Naive B cell (primary cell): ENCODE measurements at regions not wholly inside any gene's neighbourhood (a gene's known extent, or its start where the extent isn't known, plus 50 kb on each side); places are given as distances from the start of the nearest gene placed in this dataset.

Source experiments
- ATAC-seq, 2 donors: fragments of 150-1000 bp; cut with Tn5 transposase; 2 replicates each; pipeline ENCODE4 v1.10.0; 2021; ENCODE audit warnings: low read depth in 2 of 2, mild to moderate bottlenecking in 2 of 2, moderate library complexity in 2 of 2
- DNase-seq: peaks from one replicate; pipeline ENCODE4 v3.0.0; 2022
- H3K27ac Mint-ChIP-seq, 6 donors: one replicate each; pipeline ENCODE4 v1.8.0; 2020 to 2022; ENCODE audit warnings: mild to moderate bottlenecking in 6 of 6, mixed read lengths in 6 of 6, moderate library complexity in 5 of 6, inconsistent platforms in 2 of 6
- H3K27me3 Mint-ChIP-seq, 3 donors: one replicate each; pipeline ENCODE4 v1.8.0; 2021 to 2022; ENCODE audit warnings: mixed read lengths in 3 of 3, mild to moderate bottlenecking in 1 of 3
- H3K36me3 Mint-ChIP-seq, 2 donors: one replicate each; pipeline ENCODE4 v1.8.0; 2020 to 2022; ENCODE audit warnings: mixed read lengths in 2 of 2, inconsistent platforms in 1 of 2, mild to moderate bottlenecking in 1 of 2
- H3K4me1 Mint-ChIP-seq, 3 donors: one replicate each; pipeline ENCODE4 v1.8.0; 2020 to 2022; ENCODE audit warnings: mixed read lengths in 3 of 3, inconsistent platforms in 1 of 3, mild to moderate bottlenecking in 1 of 3, moderate library complexity in 1 of 3
- H3K4me3 Mint-ChIP-seq, 8 donors: one replicate each; pipeline ENCODE4 v1.8.0; 2020 to 2022; ENCODE audit warnings: mild to moderate bottlenecking in 8 of 8, mixed read lengths in 8 of 8, moderate library complexity in 8 of 8, inconsistent platforms in 2 of 8
- H3K9me3 Mint-ChIP-seq, 7 donors: one replicate each; pipeline ENCODE4 v1.8.0; 2020 to 2022; ENCODE audit warnings: mixed read lengths in 7 of 7, mild to moderate bottlenecking in 5 of 7, inconsistent platforms in 2 of 7, moderate library complexity in 1 of 7

GRCh38 chr3:127033171-127033570 lies 50.3 kb downstream of the PLXNA1 start:
- Mint-ChIP-seq H3K4me1 (no peaks in the 10 kb centered on the region), H3K4me3 (no peak overlapping the region), H3K27me3 (no peaks in the 10 kb centered on the region), H3K36me3 (no peaks in the 10 kb centered on the region), H3K9me3 (no peaks in the 10 kb centered on the region), H3K27ac (no peak overlapping the region)
- no peak for DNase-seq
- no peak for ATAC-seq

GRCh38 chr3:127033786-127034185 lies 50.9 kb downstream of the PLXNA1 start:
- H3K36me3 Mint-ChIP-seq, result no peaks in the 10 kb centered on the region
- no peaks in the 10 kb centered on the region for H3K9me3 Mint-ChIP-seq
- no peak for DNase-seq
- H3K27ac Mint-ChIP-seq, result no peak overlapping the region
- no peak for ATAC-seq
- H3K4me3 Mint-ChIP-seq, result no peak overlapping the region
- no peaks in the 10 kb centered on the region for H3K4me1 Mint-ChIP-seq
- no peaks in the 10 kb centered on the region for H3K27me3 Mint-ChIP-seq

GRCh38 chr3:127034195-127034989 lies 51.5 kb downstream of the PLXNA1 start:
- H3K36me3 Mint-ChIP-seq, result no peaks in the 10 kb centered on the region
- no peaks in the 10 kb centered on the region for H3K9me3 Mint-ChIP-seq
- H3K4me3 Mint-ChIP-seq, result no peak overlapping the region
- no peaks in the 10 kb centered on the region for H3K4me1 Mint-ChIP-seq
- DNase-seq (no peak), ATAC-seq (no peak)
- no peaks in the 10 kb centered on the region for H3K27me3 Mint-ChIP-seq
- peak overlapping the region in 1 of 6 donors; percentile 48 for H3K27ac Mint-ChIP-seq

GRCh38 chr3:127034990-127035652 lies 52.2 kb downstream of the PLXNA1 start:
- Mint-ChIP-seq H3K27ac (peak overlapping the region in 1 of 6 donors; percentile 48), H3K4me1 (no peaks in the 10 kb centered on the region), H3K9me3 (no peaks in the 10 kb centered on the region), H3K27me3 (no peaks in the 10 kb centered on the region), H3K36me3 (no peaks in the 10 kb centered on the region), H3K4me3 (no peak overlapping the region)
- DNase-seq (no peak), ATAC-seq (no peak)

- Mint-ChIP-seq H3K9me3 (no peaks in the 10 kb centered on the region), H3K4me3 (no peak overlapping the region), H3K27me3 (no peaks in the 10 kb centered on the region), H3K4me1 (no peaks in the 10 kb centered on the region), H3K27ac (no peak overlapping the region), H3K36me3 (no peaks in the 10 kb centered on the region)
- ATAC-seq (no peak), DNase-seq (no peak)
Observed at GRCh38 chr3:127035677-127036076, 52.8 kb downstream of the PLXNA1 start.

- DNase-seq, result no peak
- H3K27ac Mint-ChIP-seq, result peak overlapping the region in 2 of 6 donors; percentile 26 to 70
- no peaks in the 10 kb centered on the region for H3K9me3 Mint-ChIP-seq
- no peaks in the 10 kb centered on the region for H3K36me3 Mint-ChIP-seq
- no peak for ATAC-seq
- H3K4me1 Mint-ChIP-seq, result no peaks in the 10 kb centered on the region
- no peak overlapping the region for H3K4me3 Mint-ChIP-seq
- peaks cover 0 to under 1% (median 0%) of the 10 kb centered on the region in 3 donors for H3K27me3 Mint-ChIP-seq
Observed at GRCh38 chr3:127036209-127037020, 53.5 kb downstream of the PLXNA1 start.

GRCh38 chr3:127037021-127037400 lies 54.1 kb downstream of the PLXNA1 start:
- no peak for DNase-seq
- H3K27me3 Mint-ChIP-seq, result peaks cover 0 to 6% (median 0%) of the 10 kb centered on the region in 3 donors

GRCh38 chr3:127037418-127037841 lies 54.5 kb downstream of the PLXNA1 start:
- no peak overlapping the region for H3K4me3 Mint-ChIP-seq
- ATAC-seq (no peak), DNase-seq (no peak)
- H3K27ac Mint-ChIP-seq, result no peak overlapping the region
- no peaks in the 10 kb centered on the region for H3K4me1 Mint-ChIP-seq
- peaks cover 0 to 8% (median 0%) of the 10 kb centered on the region in 3 donors for H3K27me3 Mint-ChIP-seq
- H3K36me3 Mint-ChIP-seq, result no peaks in the 10 kb centered on the region
- no peaks in the 10 kb centered on the region for H3K9me3 Mint-ChIP-seq

More at GRCh38 chr3:127037021-127037400, 54.1 kb downstream of the PLXNA1 start:
- ATAC-seq, result no peak
- H3K9me3 Mint-ChIP-seq, result no peaks in the 10 kb centered on the region
- no peak overlapping the region for H3K4me3 Mint-ChIP-seq
- H3K27ac Mint-ChIP-seq, result no peak overlapping the region
- no peaks in the 10 kb centered on the region for H3K4me1 Mint-ChIP-seq
- no peaks in the 10 kb centered on the region for H3K36me3 Mint-ChIP-seq

- Mint-ChIP-seq H3K9me3 (no peaks in the 10 kb centered on the region), H3K27me3 (peaks cover 0 to 8% (median 0%) of the 10 kb centered on the region in 3 donors), H3K27ac (peak overlapping the region in 1 of 6 donors; percentile 22), H3K36me3 (no peaks in the 10 kb centered on the region), H3K4me1 (no peaks in the 10 kb centered on the region), H3K4me3 (no peak overlapping the region)
- no peak for ATAC-seq
- no peak for DNase-seq
Observed at GRCh38 chr3:127037971-127038446, 55.1 kb downstream of the PLXNA1 start.

GRCh38 chr3:127038466-127038865 lies 55.6 kb downstream of the PLXNA1 start:
- DNase-seq (no peak), ATAC-seq (no peak)
- H3K27ac Mint-ChIP-seq, result peak overlapping the region in 1 of 6 donors; percentile 22

GRCh38 chr3:127038923-127039581 lies 56.1 kb downstream of the PLXNA1 start:
- H3K27ac Mint-ChIP-seq, result peak overlapping the region in 1 of 6 donors; percentile 40

More at GRCh38 chr3:127038466-127038865, 55.6 kb downstream of the PLXNA1 start:
- H3K9me3 Mint-ChIP-seq, result no peaks in the 10 kb centered on the region
- no peaks in the 10 kb centered on the region for H3K4me1 Mint-ChIP-seq
- no peaks in the 10 kb centered on the region for H3K36me3 Mint-ChIP-seq
- peaks cover 0 to 8% (median 4%) of the 10 kb centered on the region in 3 donors for H3K27me3 Mint-ChIP-seq
- no peak overlapping the region for H3K4me3 Mint-ChIP-seq

GRCh38 chr3:127039719-127040118 lies 56.8 kb downstream of the PLXNA1 start:
- no peaks in the 10 kb centered on the region for H3K9me3 Mint-ChIP-seq
- no peak overlapping the region for H3K27ac Mint-ChIP-seq
- DNase-seq (no peak), ATAC-seq (no peak)
- H3K36me3 Mint-ChIP-seq, result no peaks in the 10 kb centered on the region
- no peaks in the 10 kb centered on the region for H3K4me1 Mint-ChIP-seq
- no peak overlapping the region for H3K4me3 Mint-ChIP-seq
- H3K27me3 Mint-ChIP-seq, result peaks cover 0 to 13% (median 12%) of the 10 kb centered on the region in 3 donors

More at GRCh38 chr3:127038923-127039581, 56.1 kb downstream of the PLXNA1 start:
- Mint-ChIP-seq H3K4me1 (no peaks in the 10 kb centered on the region), H3K27me3 (peaks cover 0 to 11% (median 10%) of the 10 kb centered on the region in 3 donors), H3K4me3 (no peak overlapping the region), H3K36me3 (no peaks in the 10 kb centered on the region), H3K9me3 (no peaks in the 10 kb centered on the region)
- ATAC-seq, result no peak
- no peak for DNase-seq

GRCh38 chr3:127040216-127040615 lies 57.3 kb downstream of the PLXNA1 start:
- H3K27ac Mint-ChIP-seq, result no peak overlapping the region
- DNase-seq (no peak), ATAC-seq (no peak)
- peaks cover 0 to 17% (median 15%) of the 10 kb centered on the region in 3 donors for H3K27me3 Mint-ChIP-seq
- H3K9me3 Mint-ChIP-seq, result no peaks in the 10 kb centered on the region
- no peak overlapping the region for H3K4me3 Mint-ChIP-seq
- H3K4me1 Mint-ChIP-seq, result no peaks in the 10 kb centered on the region
- no peaks in the 10 kb centered on the region for H3K36me3 Mint-ChIP-seq
